ENCODE measurements at regions not wholly inside any gene's neighbourhood (a gene's known extent, or its start where the extent isn't known, plus 50 kb on each side); places are given as distances from the start of the nearest gene placed in this dataset.

DNA sequence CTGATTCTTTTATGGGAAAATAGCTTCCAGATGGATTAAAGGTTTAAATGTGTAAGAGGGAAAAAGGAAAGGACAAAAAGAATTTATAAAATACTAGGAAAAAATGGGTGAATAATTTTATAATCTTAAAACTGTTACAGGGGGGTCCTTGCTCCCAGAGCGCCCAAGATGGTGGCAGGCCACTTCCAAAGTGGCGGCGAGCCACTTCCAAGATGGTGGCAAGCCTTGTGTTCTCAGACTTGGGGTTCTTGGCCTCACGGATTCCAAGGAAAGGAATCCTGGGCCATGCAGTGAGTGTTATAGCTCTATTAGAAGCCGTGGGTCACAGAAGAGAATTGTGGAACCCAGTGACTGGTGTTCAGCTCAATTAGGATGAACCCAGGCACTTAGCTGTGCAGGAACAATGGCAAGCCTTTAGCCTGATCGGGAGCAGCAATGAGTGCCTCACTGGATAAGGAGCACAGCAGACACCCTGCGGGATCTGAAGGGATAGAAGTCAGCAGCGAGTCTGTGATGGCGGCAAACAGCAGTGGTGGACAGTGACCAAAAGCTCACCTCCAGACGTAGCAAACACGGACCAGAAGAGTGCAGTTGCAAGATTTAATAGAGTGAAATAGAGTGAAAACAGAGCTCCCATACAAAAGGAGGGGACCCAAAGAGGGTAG, 83.2 kb upstream of the SNCAIP start:
- TF ChIP-seq CTCF (IDR thresholded peaks at IDR 0.05) (no peak), EZH2 (IDR thresholded peaks at IDR 0.05; ENCODE audit: borderline replicate concordance, insufficient read depth, low read depth, low read length, poor library complexity, severe bottlenecking) (no peak)
